Suprapubic skin (tissue), 4 donors: ENCODE measurements at regions not wholly inside any gene's neighbourhood (a gene's known extent, or its start where the extent isn't known, plus 50 kb on each side); places are given as distances from the start of the nearest gene placed in this dataset.
"Not testable (repeated sequence)": the region's sequence is repeated elsewhere in the genome, so short reads cannot be mapped to it uniquely, and the experiment has no call there.

ENCODE experiments used
- DNase-seq, 2 donors: peaks; one replicate each; pipeline ENCODE4 v3.0.0-alpha.2; 2019; ENCODE audit warnings: low spot score in 2 of 2
- H3K27ac ChIP-seq: fragments of 200-600 bp; sonication (generic); one replicate; pipeline ENCODE4 v1.5.1; 2019
- H3K27me3 ChIP-seq: fragments of 200-600 bp; sonication (generic); one replicate; pipeline ENCODE4 v1.5.1; 2019
- H3K36me3 ChIP-seq: fragments of 200-600 bp; sonication (generic); one replicate; pipeline ENCODE4 v1.5.1; 2019
- H3K4me1 ChIP-seq: fragments of 200-600 bp; sonication (generic); one replicate; pipeline ENCODE4 v1.5.1; 2019
- H3K4me3 ChIP-seq: fragments of 200-600 bp; sonication (generic); one replicate; pipeline ENCODE4 v1.5.1; 2019; ENCODE audit warnings: mild to moderate bottlenecking
- H3K9me3 ChIP-seq: fragments of 200-600 bp; sonication (generic); one replicate; pipeline ENCODE4 v1.5.1; 2019
- CTCF ChIP-seq, 2 donors: fragments of 200-600 bp in 1 of 2; fragments of 450-650 bp in 1 of 2; sonication (generic) in 1 of 2; IDR thresholded peaks; one replicate each; pipeline ENCODE4 v1.5.1; 2016 to 2019; ENCODE audit warnings: antibody characterized with exemption in 2 of 2, mild to moderate bottlenecking in 1 of 2, moderate library complexity in 1 of 2
- POLR2A ChIP-seq, 2 donors: fragments of 450-650 bp; IDR thresholded peaks; one replicate each; pipeline ENCODE4 v1.6.1; 2017; ENCODE audit warnings: antibody characterized with exemption in 2 of 2, mild to moderate bottlenecking in 2 of 2, moderate library complexity in 2 of 2
- POLR2AphosphoS5 ChIP-seq, 3 donors: sonication (generic); formaldehyde crosslinking; IDR thresholded peaks; one replicate each; pipeline ENCODE4 v1.6.1; 2017; ENCODE audit warnings: antibody characterized with exemption in 3 of 3
- WGBS: methylation state at CpG from one replicate; pipeline ENCODE4 v1.1.5; 2018; 5-methylcytosine and 5-hydroxymethylcytosine counted together

DNA sequence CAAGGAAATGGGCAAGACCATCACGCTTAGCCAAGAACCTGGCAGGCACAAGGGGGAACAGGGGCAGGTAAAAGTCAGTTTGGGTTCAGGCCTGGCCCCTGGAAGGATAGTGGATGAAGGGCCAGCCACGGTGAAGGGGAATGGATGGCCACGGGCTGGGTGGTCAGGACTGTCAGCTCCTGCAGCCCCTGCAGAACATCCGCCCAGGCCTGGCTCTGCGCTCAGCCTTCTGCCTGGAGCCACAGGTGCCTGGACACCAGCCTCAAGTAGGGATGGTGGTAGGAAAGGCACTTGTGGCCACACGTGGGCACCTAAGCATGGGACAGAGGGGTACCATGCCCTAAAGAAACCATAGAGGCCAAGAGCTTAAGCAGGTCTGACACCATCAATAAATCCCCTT is 143.0 kb downstream of the TBC1D2B start:
- 100% methylated on average over 3 of the region's 6 CpGs for WGBS
- DNase-seq, result not testable (repeated sequence)

DNA sequence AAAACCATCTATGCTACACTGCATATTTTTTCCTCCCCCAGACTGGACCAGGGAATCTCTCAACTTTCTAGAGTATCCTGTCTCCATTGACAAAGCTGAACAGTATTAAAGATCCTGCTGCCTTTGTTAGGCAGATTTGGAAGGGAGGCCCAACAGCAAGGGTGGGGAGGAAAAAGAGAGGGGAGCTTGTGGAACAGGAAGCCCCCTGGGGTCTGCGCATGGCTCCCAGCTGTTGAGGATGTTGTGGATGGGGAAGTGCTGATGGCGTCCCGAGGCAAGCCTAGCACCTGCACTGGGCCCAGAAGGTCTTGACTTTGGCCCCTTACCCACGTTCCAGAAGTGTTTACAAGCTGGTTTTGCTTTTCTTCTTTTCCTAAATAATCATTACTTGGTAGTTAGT is 146.6 kb downstream of the TBC1D2B start:
- not testable (repeated sequence) for H3K36me3 ChIP-seq, H3K9me3 ChIP-seq, H3K27ac ChIP-seq, H3K4me1 ChIP-seq, H3K4me3 ChIP-seq, DNase-seq, H3K27me3 ChIP-seq
- 82% methylated on average over 4 of the region's 4 CpGs for WGBS

More for the DNA sequence above, 143.0 kb downstream of the TBC1D2B start:
- H3K4me1 ChIP-seq, H3K27ac ChIP-seq, H3K4me3 ChIP-seq, H3K27me3 ChIP-seq, H3K36me3 ChIP-seq, H3K9me3 ChIP-seq: not testable (repeated sequence)

GRCh38 chr15:77930490-77930889 is 147.0 kb downstream of the TBC1D2B start:
- H3K4me1 ChIP-seq, H3K4me3 ChIP-seq, H3K27ac ChIP-seq, H3K9me3 ChIP-seq, H3K27me3 ChIP-seq, DNase-seq, H3K36me3 ChIP-seq: not testable (repeated sequence)
- 39% methylated on average over 3 of the region's 3 CpGs for WGBS

GRCh38 chr15:77926789-77927188 is 150.7 kb downstream of the TBC1D2B start:
- H3K4me3 ChIP-seq, H3K9me3 ChIP-seq: not testable (repeated sequence)
- 89% methylated on average over 11 of the region's 11 CpGs for WGBS

GRCh38 chr15:77926296-77926695 is 151.2 kb downstream of the TBC1D2B start:
- not testable (repeated sequence) for H3K9me3 ChIP-seq, H3K27ac ChIP-seq, H3K4me3 ChIP-seq, H3K4me1 ChIP-seq, H3K27me3 ChIP-seq, H3K36me3 ChIP-seq
- peak in 1 of 2 donors; percentile 40 for DNase-seq
- WGBS, result 89% methylated on average over 10 of the region's 10 CpGs

More at GRCh38 chr15:77926789-77927188, 150.7 kb downstream of the TBC1D2B start:
- peak in 1 of 2 donors; percentile 34 for DNase-seq
- not testable (repeated sequence) for H3K36me3 ChIP-seq, H3K27ac ChIP-seq, H3K4me1 ChIP-seq, H3K27me3 ChIP-seq

GRCh38 chr15:77925101-77925500 is 152.4 kb downstream of the TBC1D2B start:
- not testable (repeated sequence) for H3K27me3 ChIP-seq, DNase-seq, H3K27ac ChIP-seq, H3K4me1 ChIP-seq, H3K4me3 ChIP-seq, H3K9me3 ChIP-seq, H3K36me3 ChIP-seq
- 70% methylated on average over 1 of the region's 1 CpG for WGBS

DNA sequence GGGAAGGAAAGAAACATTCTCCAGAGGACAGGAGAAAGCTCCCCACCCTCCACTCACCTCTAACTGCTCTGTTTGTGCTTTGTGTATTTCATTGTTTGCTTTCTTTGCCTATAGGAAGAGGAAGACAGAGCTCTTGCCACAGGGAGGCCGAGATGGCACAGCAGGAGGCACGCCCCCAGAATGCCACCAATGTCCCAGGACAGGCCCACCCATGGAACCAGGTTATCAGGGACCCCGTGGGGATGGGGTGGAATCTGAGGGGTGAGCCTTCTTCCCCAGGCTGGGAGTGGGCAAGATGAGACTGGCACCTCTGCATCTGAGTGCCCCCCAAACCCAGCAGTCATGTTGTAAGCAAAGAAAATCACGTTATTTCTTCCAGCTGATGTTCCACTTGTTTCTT is 155.8 kb downstream of the TBC1D2B start:
- Histone ChIP-seq H3K36me3 (no peaks in the 10 kb centered on the region), H3K27me3 (peaks cover 4% of the 10 kb centered on the region), H3K9me3 (no peaks in the 10 kb centered on the region), H3K4me1 (no peaks in the 10 kb centered on the region), H3K27ac (no peak overlapping the region), H3K4me3 (no peak overlapping the region)
- 78% methylated on average over 4 of the region's 4 CpGs for WGBS
- peak in 1 of 2 donors; percentile 44 for DNase-seq
- TF ChIP-seq POLR2AphosphoS5 (IDR thresholded peaks at IDR 0.05) (no peak), POLR2A (IDR thresholded peaks at IDR 0.05) (no peak), CTCF (IDR thresholded peaks at IDR 0.05) (no peak)

DNA sequence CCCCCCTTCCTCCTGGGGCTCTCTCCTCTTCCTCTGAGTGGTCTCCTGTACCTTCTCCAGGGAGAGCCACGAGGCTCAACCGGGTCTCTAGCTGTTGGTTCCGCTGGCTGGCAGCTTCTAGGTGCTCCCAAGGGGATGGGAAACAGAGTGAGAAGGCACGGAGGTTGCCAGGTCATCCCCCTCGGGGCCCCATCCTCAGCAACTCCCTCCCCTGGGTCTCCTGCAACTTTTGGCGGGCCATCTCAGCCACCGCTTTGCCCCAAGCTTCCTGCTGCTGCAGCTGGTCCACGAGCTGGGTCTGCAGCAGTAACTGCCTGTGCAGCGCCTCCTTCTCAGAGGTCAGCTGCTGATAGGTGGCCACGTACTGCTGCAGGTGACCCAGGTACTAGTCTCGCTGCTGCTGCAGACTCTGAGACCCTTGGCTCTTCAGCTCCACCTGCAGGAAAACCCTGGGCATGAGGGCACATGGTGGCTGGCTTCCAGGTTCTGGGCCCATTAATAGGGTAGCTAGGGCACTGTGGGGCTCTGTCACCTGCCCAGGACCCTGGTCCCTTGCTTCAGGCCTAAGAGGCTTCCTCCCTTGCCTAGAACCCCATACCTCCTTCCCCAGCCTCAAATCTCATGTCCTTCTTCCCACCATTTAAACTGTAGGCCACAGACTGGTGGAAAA is 160.4 kb downstream of the TBC1D2B start:
- not testable (repeated sequence) for H3K9me3 ChIP-seq, H3K27ac ChIP-seq, H3K4me1 ChIP-seq, H3K4me3 ChIP-seq, H3K36me3 ChIP-seq, H3K27me3 ChIP-seq
- DNase-seq, result peak in 1 of 2 donors; percentile 40
- 90% methylated on average over 3 of the region's 11 CpGs for WGBS

- DNase-seq, result peak; percentile 27 to 34
- not testable (repeated sequence) for H3K4me3 ChIP-seq, H3K27ac ChIP-seq, H3K9me3 ChIP-seq, H3K36me3 ChIP-seq, H3K4me1 ChIP-seq, H3K27me3 ChIP-seq
- 95% methylated on average over 5 of the region's 6 CpGs for WGBS
Observed at GRCh38 chr15:77915961-77916330, 161.6 kb downstream of the TBC1D2B start.
